Body of pancreas (tissue), 4 donors: ENCODE measurements at regions not wholly inside any gene's neighbourhood (a gene's known extent, or its start where the extent isn't known, plus 50 kb on each side); places are given as distances from the start of the nearest gene placed in this dataset.

ENCODE experiments used
- ATAC-seq: fragments of 150-250 bp; one replicate; pipeline ENCODE4 v1.9.1; 2016
- DNase-seq, 4 donors: peaks; one replicate each; pipeline ENCODE4 v3.0.0-alpha.2; 2019
- H3K27ac ChIP-seq, 4 donors: fragments of 200-600 bp; sonication (generic); 1 replicate in 3 of 4; 2 replicates in 1 of 4; pipeline versions ENCODE4 v1.5.1 to v1.6.1; 2016 to 2019; ENCODE audit warnings: mild to moderate bottlenecking in 1 of 4, mixed read lengths in 1 of 4, moderate library complexity in 1 of 4
- H3K27me3 ChIP-seq, 2 donors: fragments of 200-600 bp; sonication (generic); one replicate each; pipeline ENCODE4 v1.6.0; 2016; ENCODE audit warnings: mild to moderate bottlenecking in 1 of 2
- H3K36me3 ChIP-seq, 2 donors: fragments of 200-600 bp; sonication (generic); replicated peaks in 1 of 2; 2 replicates each; pipeline ENCODE4 v1.5.1; 2016; ENCODE audit warnings: low read depth in 2 of 2; ENCODE audit not compliant: insufficient read depth in 1 of 2
- H3K4me1 ChIP-seq: fragments of 200-600 bp; sonication (generic); one replicate; pipeline ENCODE4 v1.6.0; 2016
- H3K4me3 ChIP-seq, 2 donors: fragments of 200-600 bp; sonication (generic); 1 replicate in 1 of 2; 2 replicates in 1 of 2; pipeline ENCODE4 v1.5.1; 2016 to 2019
- H3K9me3 ChIP-seq, 3 donors: fragments of 200-600 bp; sonication (generic); 1 replicate in 2 of 3; 2 replicates in 1 of 3; pipeline ENCODE4 v1.5.1; 2016
- POLR2A ChIP-seq, 3 donors: fragments of 450-650 bp; IDR thresholded peaks; one replicate each; pipeline ENCODE4 v1.6.1; 2016; ENCODE audit warnings: antibody characterized with exemption in 3 of 3, mild to moderate bottlenecking in 2 of 3
- WGBS, 2 donors: methylation state at CpG; one replicate each; pipeline ENCODE4 v1.1.5; 2017; 5-methylcytosine and 5-hydroxymethylcytosine counted together
- intact Hi-C: fragments of 100-400 bp; cut with DNase I; formaldehyde crosslinking; loops from one replicate; pipeline ENCODE4 v1.15.1; 2023
- TF ChIP-seq, protein P1 (sequence below), 7 experiments: fragments of 450-650 bp in 4 of 7; fragments of 200-600 bp in 3 of 7; sonication (generic) in 3 of 7; IDR thresholded peaks; one replicate each; pipeline ENCODE4 v1.5.1; 2016 to 2019; ENCODE audit warnings: antibody characterized with exemption in 7 of 7

- H3K4me1 ChIP-seq = no peaks in the 10 kb centered on the region
- intact Hi-C loops = no loop called here
- no peak for TF ChIP-seq POLR2A (IDR thresholded peaks at IDR 0.05)
- TF ChIP-seq, protein P1, sequence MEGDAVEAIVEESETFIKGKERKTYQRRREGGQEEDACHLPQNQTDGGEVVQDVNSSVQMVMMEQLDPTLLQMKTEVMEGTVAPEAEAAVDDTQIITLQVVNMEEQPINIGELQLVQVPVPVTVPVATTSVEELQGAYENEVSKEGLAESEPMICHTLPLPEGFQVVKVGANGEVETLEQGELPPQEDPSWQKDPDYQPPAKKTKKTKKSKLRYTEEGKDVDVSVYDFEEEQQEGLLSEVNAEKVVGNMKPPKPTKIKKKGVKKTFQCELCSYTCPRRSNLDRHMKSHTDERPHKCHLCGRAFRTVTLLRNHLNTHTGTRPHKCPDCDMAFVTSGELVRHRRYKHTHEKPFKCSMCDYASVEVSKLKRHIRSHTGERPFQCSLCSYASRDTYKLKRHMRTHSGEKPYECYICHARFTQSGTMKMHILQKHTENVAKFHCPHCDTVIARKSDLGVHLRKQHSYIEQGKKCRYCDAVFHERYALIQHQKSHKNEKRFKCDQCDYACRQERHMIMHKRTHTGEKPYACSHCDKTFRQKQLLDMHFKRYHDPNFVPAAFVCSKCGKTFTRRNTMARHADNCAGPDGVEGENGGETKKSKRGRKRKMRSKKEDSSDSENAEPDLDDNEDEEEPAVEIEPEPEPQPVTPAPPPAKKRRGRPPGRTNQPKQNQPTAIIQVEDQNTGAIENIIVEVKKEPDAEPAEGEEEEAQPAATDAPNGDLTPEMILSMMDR (IDR thresholded peaks at IDR 0.05) = no peak
- ATAC-seq = no peak
- H3K27ac ChIP-seq = no peak overlapping the region
- no peaks in the 10 kb centered on the region for H3K9me3 ChIP-seq
- 62 to 77% methylated on average over 4 of the region's 4 CpGs for WGBS, 2 donors
- H3K4me3 ChIP-seq = no peak overlapping the region
- no peak for DNase-seq
- no peaks in the 10 kb centered on the region for H3K27me3 ChIP-seq
- no peaks in the 10 kb centered on the region for H3K36me3 ChIP-seq
Measured at GRCh38 chr3:64459711-64460110, 228.1 kb downstream of the ADAMTS9 start.

DNA sequence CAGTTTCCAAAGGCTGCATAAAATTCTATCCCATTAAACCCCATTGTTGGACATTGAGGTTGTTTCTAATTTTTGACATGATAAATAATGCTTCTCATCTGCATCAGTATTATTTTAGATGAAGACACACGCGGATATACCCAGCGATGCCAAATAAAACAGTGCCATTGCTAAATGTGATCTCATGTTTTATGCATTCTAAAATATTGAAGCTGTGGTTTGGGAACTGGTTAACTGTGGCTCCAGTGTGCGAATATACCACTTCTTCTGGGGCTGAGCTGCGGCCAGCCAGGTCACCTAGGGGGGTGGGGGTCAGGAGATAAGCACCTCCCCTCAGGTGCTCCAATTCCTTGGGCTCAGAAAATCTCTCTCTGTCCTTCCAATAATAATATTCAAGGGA, 230.0 kb downstream of the ADAMTS9 start:
- H3K36me3 ChIP-seq = no peaks in the 10 kb centered on the region
- H3K4me3 ChIP-seq = no peak overlapping the region
- H3K9me3 ChIP-seq = no peaks in the 10 kb centered on the region
- ATAC-seq (no peak), DNase-seq (no peak)
- no peak for TF ChIP-seq POLR2A (IDR thresholded peaks at IDR 0.05)
- TF ChIP-seq, protein P1 (IDR thresholded peaks at IDR 0.05) = no peak
- WGBS, 2 donors = 63 to 77% methylated on average over 5 of the region's 5 CpGs
- intact Hi-C loops = no loop called here
- no peak overlapping the region for H3K27ac ChIP-seq
- no peaks in the 10 kb centered on the region for H3K27me3 ChIP-seq
- H3K4me1 ChIP-seq = no peaks in the 10 kb centered on the region

DNA sequence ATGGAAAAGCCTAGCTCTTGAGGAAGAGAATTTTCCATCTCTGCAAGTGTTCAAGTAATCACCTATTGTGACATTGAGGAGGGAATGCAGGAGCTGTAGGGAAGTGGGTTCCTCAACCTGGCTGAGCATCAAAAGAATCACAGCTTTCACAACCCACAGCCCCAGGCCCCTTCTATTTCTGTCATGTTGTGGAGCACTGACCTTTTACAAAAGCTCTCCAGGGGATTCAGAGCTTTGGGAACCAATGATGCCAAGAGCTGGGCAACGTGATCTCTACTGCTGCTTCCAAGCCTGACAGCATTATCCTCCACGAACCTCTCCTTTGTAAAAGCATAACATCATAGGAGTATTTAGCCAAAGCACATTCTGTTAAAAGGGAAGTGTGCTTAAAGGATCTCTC, 231.1 kb downstream of the ADAMTS9 start:
- intact Hi-C loops = no loop called here
- Histone ChIP-seq H3K4me1 (no peaks in the 10 kb centered on the region), H3K27me3 (no peaks in the 10 kb centered on the region), H3K4me3 (no peak overlapping the region), H3K9me3 (no peaks in the 10 kb centered on the region), H3K36me3 (no peaks in the 10 kb centered on the region), H3K27ac (no peak overlapping the region)
- WGBS, 2 donors = 53% methylated on average over 2 of the region's 2 CpGs
- ATAC-seq (no peak), DNase-seq (no peak)
- TF ChIP-seq, protein P1 (IDR thresholded peaks at IDR 0.05) = no peak
- no peak for TF ChIP-seq POLR2A (IDR thresholded peaks at IDR 0.05)

DNA sequence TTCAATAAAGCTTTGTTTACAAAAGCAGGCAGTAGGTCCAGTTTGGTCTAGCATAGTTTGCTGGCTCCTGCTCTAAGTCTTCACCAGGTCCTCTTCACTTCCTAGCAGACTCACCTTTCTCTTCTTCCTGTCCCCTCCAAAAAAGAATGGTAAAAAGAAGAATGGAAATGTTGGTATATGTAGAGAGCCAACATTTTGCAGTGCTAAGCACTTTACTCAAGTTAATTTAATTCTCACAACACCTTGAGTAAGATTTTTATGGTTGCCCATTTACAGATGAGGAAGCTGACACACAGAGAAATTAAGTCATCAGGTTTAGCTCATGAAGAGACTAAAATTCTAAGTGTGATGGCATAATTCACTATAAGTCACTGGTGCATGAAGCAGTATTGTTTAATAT, 230.1 kb upstream of the PRICKLE2 start:
- ATAC-seq (no peak), DNase-seq (no peak)
- Histone ChIP-seq H3K4me3 (no peak overlapping the region), H3K27ac (no peak overlapping the region), H3K4me1 (no peaks in the 10 kb centered on the region), H3K27me3 (no peaks in the 10 kb centered on the region), H3K9me3 (no peaks in the 10 kb centered on the region), H3K36me3 (no peaks in the 10 kb centered on the region)
- TF ChIP-seq, protein P1 (IDR thresholded peaks at IDR 0.05) = no peak
- TF ChIP-seq POLR2A (IDR thresholded peaks at IDR 0.05) = no peak
- intact Hi-C loops = no loop called here

- WGBS, 2 donors = 86 to 94% methylated on average over 5 of the region's 5 CpGs
- intact Hi-C loops = no loop called here
- Histone ChIP-seq H3K27me3 (no peaks in the 10 kb centered on the region), H3K4me3 (no peak overlapping the region), H3K27ac (no peak overlapping the region), H3K36me3 (no peaks in the 10 kb centered on the region), H3K9me3 (no peaks in the 10 kb centered on the region), H3K4me1 (no peaks in the 10 kb centered on the region)
- DNase-seq (no peak), ATAC-seq (no peak)
- no peak for TF ChIP-seq POLR2A (IDR thresholded peaks at IDR 0.05)
- TF ChIP-seq, protein P1 (IDR thresholded peaks at IDR 0.05) = no peak
Measured at GRCh38 chr3:64454768-64455167, 229.5 kb upstream of the PRICKLE2 start.
